Activated gamma-delta T cell treated with Interleukin-2 at 50 U/mL for 16 hours (primary cell): ENCODE measurements at regions not wholly inside any gene's neighbourhood (a gene's known extent, or its start where the extent isn't known, plus 50 kb on each side); places are given as distances from the start of the nearest gene placed in this dataset.
"Not testable (repeated sequence)": the region's sequence is repeated elsewhere in the genome, so short reads cannot be mapped to it uniquely, and the experiment has no call there.

Source experiments
- DNase-seq: peaks from one replicate; pipeline ENCODE4 v3.0.0-alpha.2; 2020

- not testable (repeated sequence) for DNase-seq
Observed at GRCh38 chr2:89160306-89160705, 468.8 kb downstream of the RPIA start.

- not testable (repeated sequence) for DNase-seq
Observed at GRCh38 chr2:89161626-89162025, 470.2 kb downstream of the RPIA start.

- not testable (repeated sequence) for DNase-seq
Observed at GRCh38 chr2:89170506-89171173, 479.2 kb downstream of the RPIA start.

- not testable (repeated sequence) for DNase-seq
Observed at GRCh38 chr2:89171174-89171519, 479.7 kb downstream of the RPIA start.

GRCh38 chr2:89177004-89177403 lies 485.5 kb downstream of the RPIA start:
- DNase-seq, result not testable (repeated sequence)

- DNase-seq, result not testable (repeated sequence)
Observed at GRCh38 chr2:89182221-89182620, 490.7 kb downstream of the RPIA start.

- DNase-seq, result not testable (repeated sequence)
Observed at GRCh38 chr2:89184746-89185145, 493.3 kb downstream of the RPIA start.

GRCh38 chr2:89195636-89196251 lies 504.3 kb downstream of the RPIA start:
- not testable (repeated sequence) for DNase-seq

- DNase-seq, result not testable (repeated sequence)
Observed at GRCh38 chr2:89196719-89197118, 505.2 kb downstream of the RPIA start.

GRCh38 chr2:89198026-89198425 lies 506.6 kb downstream of the RPIA start:
- not testable (repeated sequence) for DNase-seq

- not testable (repeated sequence) for DNase-seq
Observed at GRCh38 chr2:89199453-89200246, 508.2 kb downstream of the RPIA start.

- not testable (repeated sequence) for DNase-seq
Observed at GRCh38 chr2:89200247-89200527, 508.7 kb downstream of the RPIA start.

GRCh38 chr2:89202518-89202917 lies 511.0 kb downstream of the RPIA start:
- DNase-seq, result not testable (repeated sequence)

- peak; percentile 29 for DNase-seq
Observed at GRCh38 chr2:89205153-89205552, 513.7 kb downstream of the RPIA start.

GRCh38 chr2:89208144-89208932 lies 516.9 kb downstream of the RPIA start:
- not testable (repeated sequence) for DNase-seq

- not testable (repeated sequence) for DNase-seq
Observed at GRCh38 chr2:89213151-89213550, 521.7 kb downstream of the RPIA start.

- not testable (repeated sequence) for DNase-seq
Observed at GRCh38 chr2:89213811-89214210, 522.3 kb downstream of the RPIA start.

- not testable (repeated sequence) for DNase-seq
Observed at GRCh38 chr2:89221474-89221873, 530.0 kb downstream of the RPIA start.

GRCh38 chr2:89222063-89222732 lies 530.7 kb downstream of the RPIA start:
- not testable (repeated sequence) for DNase-seq

- DNase-seq, result not testable (repeated sequence)
Observed at GRCh38 chr2:89224803-89225202, 533.3 kb downstream of the RPIA start.

GRCh38 chr2:89229979-89230378 lies 538.5 kb downstream of the RPIA start:
- DNase-seq, result not testable (repeated sequence)

GRCh38 chr2:89231241-89231640 lies 539.8 kb downstream of the RPIA start:
- not testable (repeated sequence) for DNase-seq
